ENCODE measurements at regions not wholly inside any gene's neighbourhood (a gene's known extent, or its start where the extent isn't known, plus 50 kb on each side); places are given as distances from the start of the nearest gene placed in this dataset.

GRCh38 chr18:75860166-75860565 lies 432.7 kb upstream of the SMIM21 start:
- TF ChIP-seq RCOR1 (IDR thresholded peaks at IDR 0.05; ENCODE audit: borderline replicate concordance in 1 of 2, low read depth in 2 of 2, low read length in 2 of 2) (no peak), ZBTB49 (CRISPR knock-in tag; IDR thresholded peaks at IDR 0.05; ENCODE audit: borderline replicate concordance) (no peak), SPI1 (IDR thresholded peaks at IDR 0.05; ENCODE audit: borderline replicate concordance, low read depth, low read length) (no peak), MNT (conservative IDR thresholded peaks at IDR 0.05) (no peak), TEAD4 (IDR thresholded peaks at IDR 0.05; ENCODE audit: low read length) (no peak), TEAD4 (CRISPR knock-in tag; IDR thresholded peaks at IDR 0.05; ENCODE audit: borderline replicate concordance) (no peak), HMG20A (CRISPR knock-in tag; conservative IDR thresholded peaks at IDR 0.05) (no peak), POLR2AphosphoS5 (IDR thresholded peaks at IDR 0.05; ENCODE audit: control insufficient read depth, insufficient read depth, low read depth, low read length) (no peak), EHMT2 (IDR thresholded peaks at IDR 0.05) (no peak), CBX2 (IDR thresholded peaks at IDR 0.05; ENCODE audit: insufficient read depth, low read length, poor library complexity, severe bottlenecking) (no peak), ZNF699 (CRISPR knock-in tag; IDR thresholded peaks at IDR 0.05; ENCODE audit: insufficient replicate concordance) (no peak), CREB1 (IDR thresholded peaks at IDR 0.05) (no peak), CREB1 (CRISPR knock-in tag; IDR thresholded peaks at IDR 0.05) (no peak)

Data from K562 (cell line).